GM12873 (cell line): ENCODE measurements at regions not wholly inside any gene's neighbourhood (a gene's known extent, or its start where the extent isn't known, plus 50 kb on each side); places are given as distances from the start of the nearest gene placed in this dataset.

Source experiments
- CTCF ChIP-seq: IDR thresholded peaks from 2 replicates; pipeline ENCODE4 v1.5.1; 2012; ENCODE audit warnings: low read depth, mild to moderate bottlenecking, moderate library complexity, low read length, control low read depth; ENCODE audit not compliant: insufficient read depth; ENCODE audit errors: missing control alignments

DNA sequence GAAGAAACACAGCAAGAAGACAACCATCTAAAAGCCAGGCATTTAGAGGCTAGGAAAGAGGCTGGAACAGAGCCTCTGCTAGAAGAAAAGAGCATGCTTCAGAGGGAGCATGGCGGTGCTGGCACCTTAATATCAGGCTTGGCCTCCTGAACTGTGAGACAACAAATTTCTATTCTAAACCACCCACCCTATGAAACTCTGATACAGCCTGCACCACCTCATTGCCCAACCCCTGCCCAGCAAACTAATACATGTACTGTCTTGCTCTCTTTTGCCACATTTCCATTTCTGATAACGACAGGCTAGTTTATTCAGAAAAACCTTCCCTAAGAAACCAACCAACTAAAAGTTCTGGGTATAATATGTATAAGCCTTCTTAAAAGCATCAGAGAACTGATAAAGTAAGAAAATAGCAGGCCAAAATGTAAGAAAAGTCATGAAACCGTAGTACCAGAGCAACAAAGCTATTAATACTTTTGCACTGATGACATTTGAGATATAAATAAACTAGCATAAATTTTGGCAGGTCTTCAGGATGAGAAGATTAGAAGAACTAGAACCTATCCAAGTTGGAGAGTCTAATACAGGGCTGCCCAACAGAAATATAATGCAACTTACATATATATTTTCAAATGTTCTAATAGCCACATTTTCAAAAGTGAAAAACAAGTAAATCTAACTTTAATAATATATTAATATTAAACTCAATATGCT lies 184.7 kb upstream of the HSF2 start:
- no peak for TF ChIP-seq CTCF

DNA sequence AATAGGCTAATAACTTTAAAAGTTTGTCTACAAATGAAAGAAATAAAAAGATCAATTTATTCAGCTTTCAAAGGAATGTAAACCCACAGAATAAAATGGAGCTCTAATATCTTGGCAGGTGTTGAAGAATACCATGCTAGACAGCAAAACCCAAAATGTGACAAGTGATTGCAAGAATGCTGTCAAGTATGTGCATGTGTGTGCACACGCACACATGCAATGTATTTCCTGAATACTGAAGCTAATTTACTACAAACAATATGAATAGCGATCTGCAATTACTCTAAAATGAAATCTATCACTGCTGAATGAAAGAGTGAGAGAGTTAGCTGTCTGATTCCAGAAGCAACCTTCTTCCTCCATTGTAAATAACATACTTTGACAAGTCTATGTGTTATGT lies 179.2 kb upstream of the HSF2 start:
- TF ChIP-seq CTCF, result no peak

GRCh38 chr6:122222761-122223160 lies 176.7 kb upstream of the HSF2 start:
- no peak for TF ChIP-seq CTCF

- no peak for TF ChIP-seq CTCF
Measured at GRCh38 chr6:122223251-122223650, 176.2 kb upstream of the HSF2 start.

DNA sequence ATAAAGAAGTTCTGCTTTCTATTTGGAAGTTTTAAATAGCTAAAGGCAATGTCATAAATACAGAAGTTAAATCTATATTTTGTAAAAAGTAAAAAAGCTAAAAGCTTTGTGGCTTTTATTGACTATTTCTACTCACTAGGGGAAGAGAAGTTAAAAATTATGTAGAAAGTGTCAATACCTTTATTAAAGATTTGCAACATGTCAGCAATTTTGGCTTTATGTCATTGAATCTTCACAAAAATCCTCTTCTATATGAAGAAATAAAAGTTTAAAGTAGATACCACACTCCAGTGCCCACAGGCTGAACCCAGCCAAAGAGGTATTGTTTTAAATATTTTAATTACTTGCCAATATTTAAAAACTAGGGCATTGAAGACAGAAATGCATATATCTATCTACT lies 160.6 kb upstream of the HSF2 start:
- no peak for TF ChIP-seq CTCF

DNA sequence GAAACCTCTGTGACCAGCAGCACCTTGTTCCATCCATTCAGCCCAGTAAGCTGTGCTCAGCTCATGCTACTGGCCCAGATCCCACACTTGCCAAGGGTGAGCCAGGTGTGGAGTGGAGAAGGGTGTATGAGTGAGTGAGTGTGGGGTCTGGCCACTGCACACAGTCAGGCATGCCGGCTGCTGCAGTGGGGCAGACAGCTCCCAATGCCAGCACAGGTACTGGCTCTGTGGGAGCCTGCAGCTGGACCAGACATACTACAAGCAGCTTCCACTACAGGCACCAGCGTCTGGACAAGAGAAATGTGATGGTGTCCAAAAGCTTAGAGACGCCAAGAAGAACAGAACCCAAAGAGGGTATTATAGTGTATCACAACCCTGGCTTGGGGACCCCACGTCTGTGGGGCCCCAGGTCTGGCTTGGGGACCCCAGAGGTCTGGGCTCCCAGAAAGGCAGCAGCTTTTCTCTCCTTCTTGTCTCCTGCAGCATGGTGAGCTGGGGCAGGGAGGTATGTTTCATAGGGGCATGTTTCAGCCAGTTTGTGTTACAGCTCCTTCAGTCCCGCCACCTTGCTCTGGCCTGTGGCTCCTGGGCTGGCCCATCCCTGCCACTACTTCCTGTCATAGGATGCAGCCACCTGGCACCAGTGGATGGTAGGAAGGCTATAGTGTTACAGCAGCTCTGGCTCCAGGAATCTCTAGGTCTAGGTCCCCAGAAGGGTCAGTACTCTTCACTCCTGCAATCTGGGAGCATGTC lies 152.4 kb upstream of the HSF2 start:
- no peak for TF ChIP-seq CTCF

DNA sequence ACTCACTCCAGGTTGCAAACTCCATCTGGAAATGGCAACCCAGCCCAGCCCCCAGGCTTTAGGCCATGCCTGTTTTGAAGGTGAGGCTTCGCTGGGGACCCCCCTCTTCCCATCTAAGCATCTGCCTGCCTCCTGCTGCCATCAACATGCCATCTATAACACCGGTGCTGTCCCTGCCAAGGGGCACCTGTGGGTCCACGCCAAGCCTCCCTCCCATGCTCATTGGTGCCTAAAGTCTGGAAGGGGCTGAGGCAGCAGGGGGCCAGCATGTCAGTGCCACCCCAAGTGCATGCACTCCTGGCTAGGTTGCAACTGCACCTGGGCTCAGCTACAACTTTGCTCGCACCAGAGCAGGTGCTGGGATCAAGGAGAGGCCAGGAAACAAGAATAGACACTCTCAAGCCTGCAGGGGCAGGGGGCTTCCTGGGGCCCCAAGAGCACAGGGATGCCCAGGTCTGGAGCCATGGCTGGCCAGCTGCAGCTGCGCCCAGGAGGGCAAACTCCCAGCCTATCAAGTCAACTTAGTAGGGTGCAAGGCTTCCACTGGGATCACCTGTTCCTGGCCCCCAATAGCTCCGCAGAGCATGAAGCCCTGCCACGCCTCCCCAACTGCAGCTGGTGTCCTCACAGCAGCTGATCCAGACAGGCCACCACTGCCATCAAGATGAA lies 151.3 kb upstream of the HSF2 start:
- TF ChIP-seq CTCF, result no peak
